AG10803 (cell line): ENCODE measurements at regions not wholly inside any gene's neighbourhood (a gene's known extent, or its start where the extent isn't known, plus 50 kb on each side); places are given as distances from the start of the nearest gene placed in this dataset.

ENCODE experiments used
- DNase-seq: peaks from one replicate; pipeline ENCODE4 v3.0.0; 2010; ENCODE audit warnings: low read depth
- H3K4me3 ChIP-seq: 2 replicates; pipeline ENCODE4 v1.5.1; 2011; ENCODE audit warnings: mild to moderate bottlenecking, low read length, control low read depth
- CTCF ChIP-seq: conservative IDR thresholded peaks from 2 replicates; pipeline ENCODE4 v1.5.1; 2011; ENCODE audit warnings: mild to moderate bottlenecking, low read length, control low read depth, inconsistent platforms

- TF ChIP-seq CTCF: no peak
- no peak overlapping the region for H3K4me3 ChIP-seq
- DNase-seq: no peak
Measured at GRCh38 chr11:131235328-131236298, 134.8 kb upstream of the NTM start.

GRCh38 chr11:131240421-131240820, 130.0 kb upstream of the NTM start:
- TF ChIP-seq CTCF: no peak

GRCh38 chr11:131242476-131243000, 127.9 kb upstream of the NTM start:
- no peak for TF ChIP-seq CTCF
- no peak for DNase-seq
- H3K4me3 ChIP-seq: no peak overlapping the region

More at GRCh38 chr11:131240421-131240820, 130.0 kb upstream of the NTM start:
- no peak overlapping the region for H3K4me3 ChIP-seq
- no peak for DNase-seq

- no peak overlapping the region for H3K4me3 ChIP-seq
- DNase-seq: no peak
- TF ChIP-seq CTCF: no peak
Measured at GRCh38 chr11:131246156-131246555, 124.3 kb upstream of the NTM start.

GRCh38 chr11:131246663-131247062, 123.8 kb upstream of the NTM start:
- DNase-seq: no peak
- no peak overlapping the region for H3K4me3 ChIP-seq
- peak; percentile 28 for TF ChIP-seq CTCF

- no peak for DNase-seq
- no peak for TF ChIP-seq CTCF
- no peak overlapping the region for H3K4me3 ChIP-seq
Measured at GRCh38 chr11:131248588-131248987, 121.8 kb upstream of the NTM start.
